ENCODE measurements at regions not wholly inside any gene's neighbourhood (a gene's known extent, or its start where the extent isn't known, plus 50 kb on each side); places are given as distances from the start of the nearest gene placed in this dataset.

DNA sequence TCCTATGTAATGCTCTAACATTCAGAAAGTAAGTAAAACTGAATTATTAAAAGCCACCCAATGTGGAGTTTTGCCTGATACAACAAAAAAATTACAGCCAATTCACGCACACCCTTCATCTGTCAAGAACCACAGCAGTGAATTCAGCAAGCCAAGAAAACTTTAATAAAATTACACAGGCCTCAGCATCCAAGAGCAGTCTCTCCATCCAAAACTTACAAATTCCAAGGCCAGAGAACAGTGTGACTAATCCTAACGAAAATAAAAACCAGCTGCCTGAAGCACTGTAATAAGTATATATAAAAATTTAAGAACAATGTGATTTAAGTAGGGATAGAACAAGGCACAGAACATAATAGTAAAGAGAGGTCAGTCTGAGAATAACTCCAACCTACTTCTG is 54.2 kb downstream of the SIX6 start:
- no peak overlapping the region for H3K9ac ChIP-seq (ENCODE audit: low read length)
- DNase-seq (ENCODE audit: low read depth) (peak; percentile 57), FAIRE-seq (no peak)
- no peak overlapping the region for H3K4me3 ChIP-seq (ENCODE audit: insufficient read depth, low read depth, low read length)
- no peaks in the 10 kb centered on the region for H3K79me2 ChIP-seq (ENCODE audit: insufficient read depth, low read length)
- no peaks in the 10 kb centered on the region for H4K20me1 ChIP-seq (ENCODE audit: insufficient read depth, low read length)
- no peaks in the 10 kb centered on the region for H3K27me3 ChIP-seq (ENCODE audit: insufficient read depth, low read length)
- Mint-ChIP-seq H3K36me3 (ENCODE audit: low read depth, unreplicated experiment) (no peaks in the 10 kb centered on the region), H3K27ac (ENCODE audit: unreplicated experiment) (no peak overlapping the region), H3K9me3 (ENCODE audit: unreplicated experiment) (no peaks in the 10 kb centered on the region), H3K4me1 (ENCODE audit: low read depth, unreplicated experiment) (no peaks in the 10 kb centered on the region), H3K27me3 (ENCODE audit: low read depth, unreplicated experiment) (no peaks in the 10 kb centered on the region), H3K4me3 (ENCODE audit: unreplicated experiment) (no peak overlapping the region)
- no peak for TF ChIP-seq EZH2 (IDR thresholded peaks at IDR 0.05; ENCODE audit: insufficient read depth, low read length)
- TF ChIP-seq, protein P1, sequence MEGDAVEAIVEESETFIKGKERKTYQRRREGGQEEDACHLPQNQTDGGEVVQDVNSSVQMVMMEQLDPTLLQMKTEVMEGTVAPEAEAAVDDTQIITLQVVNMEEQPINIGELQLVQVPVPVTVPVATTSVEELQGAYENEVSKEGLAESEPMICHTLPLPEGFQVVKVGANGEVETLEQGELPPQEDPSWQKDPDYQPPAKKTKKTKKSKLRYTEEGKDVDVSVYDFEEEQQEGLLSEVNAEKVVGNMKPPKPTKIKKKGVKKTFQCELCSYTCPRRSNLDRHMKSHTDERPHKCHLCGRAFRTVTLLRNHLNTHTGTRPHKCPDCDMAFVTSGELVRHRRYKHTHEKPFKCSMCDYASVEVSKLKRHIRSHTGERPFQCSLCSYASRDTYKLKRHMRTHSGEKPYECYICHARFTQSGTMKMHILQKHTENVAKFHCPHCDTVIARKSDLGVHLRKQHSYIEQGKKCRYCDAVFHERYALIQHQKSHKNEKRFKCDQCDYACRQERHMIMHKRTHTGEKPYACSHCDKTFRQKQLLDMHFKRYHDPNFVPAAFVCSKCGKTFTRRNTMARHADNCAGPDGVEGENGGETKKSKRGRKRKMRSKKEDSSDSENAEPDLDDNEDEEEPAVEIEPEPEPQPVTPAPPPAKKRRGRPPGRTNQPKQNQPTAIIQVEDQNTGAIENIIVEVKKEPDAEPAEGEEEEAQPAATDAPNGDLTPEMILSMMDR (IDR thresholded peaks at IDR 0.05; ENCODE audit: insufficient read depth, low read depth, low read length): no peak
- H3K36me3 ChIP-seq (ENCODE audit: insufficient read depth, low read length): no peaks in the 10 kb centered on the region
- no peaks in the 10 kb centered on the region for H3K9me3 ChIP-seq (ENCODE audit: insufficient read depth, low read depth, low read length)
- no peak overlapping the region for H2AFZ ChIP-seq (ENCODE audit: low read depth, low read length)
- no peak overlapping the region for H3K4me2 ChIP-seq (ENCODE audit: low read length)
- no peak overlapping the region for H3K27ac ChIP-seq (ENCODE audit: low read depth, low read length)
- H3K4me1 ChIP-seq (ENCODE audit: insufficient read depth, low read length): no peaks in the 10 kb centered on the region

DNA sequence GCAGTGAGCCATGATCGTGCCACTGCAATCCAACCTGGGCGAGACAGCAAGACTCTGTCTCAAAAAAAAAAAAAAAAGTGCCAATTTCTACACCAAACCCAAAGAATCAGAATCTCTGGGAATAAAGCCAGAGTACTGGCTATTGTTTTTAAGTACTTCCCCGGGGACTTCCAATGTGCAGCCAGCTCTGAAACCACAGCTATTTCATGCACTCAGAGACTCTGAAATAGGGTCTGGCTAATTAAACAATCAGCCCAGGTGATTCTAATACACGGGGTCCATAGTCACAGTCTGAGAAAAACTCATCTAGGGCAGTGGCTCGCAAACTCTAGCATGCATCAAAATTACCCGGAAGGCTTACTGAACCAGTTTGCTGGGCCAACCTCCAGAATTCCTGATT is 56.3 kb downstream of the SIX6 start:
- H3K27ac Mint-ChIP-seq (ENCODE audit: unreplicated experiment): no peak overlapping the region

DNA sequence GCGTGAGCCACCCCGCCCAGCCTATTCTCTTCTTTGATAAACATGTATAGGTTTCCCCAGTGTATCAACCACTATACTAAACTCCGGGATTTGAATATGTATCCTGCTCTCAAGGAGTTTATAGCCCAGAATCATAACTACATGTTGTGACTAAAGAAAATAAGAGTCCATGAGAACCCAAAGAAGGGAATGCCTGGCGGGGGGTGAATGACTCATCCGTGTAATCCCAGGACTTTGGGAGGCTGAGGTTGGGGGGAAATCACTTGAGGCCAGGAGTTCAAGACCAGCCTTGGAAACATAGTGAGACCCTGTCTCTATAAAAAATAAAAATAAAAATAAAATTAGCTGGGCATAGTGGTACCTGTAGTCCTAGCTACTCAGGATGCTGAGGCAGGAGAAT is 57.2 kb downstream of the SIX6 start:
- H3K36me3 Mint-ChIP-seq (ENCODE audit: low read depth, unreplicated experiment): no peaks in the 10 kb centered on the region
- DNase-seq (ENCODE audit: low read depth): no peak
- TF ChIP-seq, protein P1 (IDR thresholded peaks at IDR 0.05; ENCODE audit: insufficient read depth, low read depth, low read length): no peak
- no peak for TF ChIP-seq EZH2 (IDR thresholded peaks at IDR 0.05; ENCODE audit: insufficient read depth, low read length)
- Histone ChIP-seq H3K9ac (ENCODE audit: low read length) (no peak overlapping the region), H2AFZ (ENCODE audit: low read depth, low read length) (no peak overlapping the region), H3K9me3 (ENCODE audit: insufficient read depth, low read depth, low read length) (no peaks in the 10 kb centered on the region), H3K4me2 (ENCODE audit: low read length) (no peak overlapping the region), H3K4me3 (ENCODE audit: insufficient read depth, low read depth, low read length) (no peak overlapping the region), H3K36me3 (ENCODE audit: insufficient read depth, low read length) (no peaks in the 10 kb centered on the region), H3K79me2 (ENCODE audit: insufficient read depth, low read length) (no peaks in the 10 kb centered on the region), H3K27me3 (ENCODE audit: insufficient read depth, low read length) (no peaks in the 10 kb centered on the region), H3K4me1 (ENCODE audit: insufficient read depth, low read length) (no peaks in the 10 kb centered on the region), H3K27ac (ENCODE audit: low read depth, low read length) (no peak overlapping the region), H4K20me1 (ENCODE audit: insufficient read depth, low read length) (no peaks in the 10 kb centered on the region)
- H3K4me1 Mint-ChIP-seq (ENCODE audit: low read depth, unreplicated experiment): no peaks in the 10 kb centered on the region
- H3K9me3 Mint-ChIP-seq (ENCODE audit: unreplicated experiment): no peaks in the 10 kb centered on the region
- no peak overlapping the region for H3K4me3 Mint-ChIP-seq (ENCODE audit: unreplicated experiment)
- no peaks in the 10 kb centered on the region for H3K27me3 Mint-ChIP-seq (ENCODE audit: low read depth, unreplicated experiment)
- no peak for FAIRE-seq
- no peak overlapping the region for H3K27ac Mint-ChIP-seq (ENCODE audit: unreplicated experiment)

More for the DNA sequence above, 56.3 kb downstream of the SIX6 start:
- Histone ChIP-seq H3K4me3 (ENCODE audit: insufficient read depth, low read depth, low read length) (no peak overlapping the region), H2AFZ (ENCODE audit: low read depth, low read length) (no peak overlapping the region), H3K79me2 (ENCODE audit: insufficient read depth, low read length) (no peaks in the 10 kb centered on the region), H4K20me1 (ENCODE audit: insufficient read depth, low read length) (no peaks in the 10 kb centered on the region), H3K4me1 (ENCODE audit: insufficient read depth, low read length) (no peaks in the 10 kb centered on the region), H3K27me3 (ENCODE audit: insufficient read depth, low read length) (no peaks in the 10 kb centered on the region), H3K9ac (ENCODE audit: low read length) (no peak overlapping the region), H3K9me3 (ENCODE audit: insufficient read depth, low read depth, low read length) (no peaks in the 10 kb centered on the region), H3K4me2 (ENCODE audit: low read length) (no peak overlapping the region), H3K36me3 (ENCODE audit: insufficient read depth, low read length) (no peaks in the 10 kb centered on the region), H3K27ac (ENCODE audit: low read depth, low read length) (no peak overlapping the region)
- no peak overlapping the region for H3K4me3 Mint-ChIP-seq (ENCODE audit: unreplicated experiment)
- DNase-seq (ENCODE audit: low read depth) (peak; percentile 85), FAIRE-seq (no peak)
- no peak for TF ChIP-seq EZH2 (IDR thresholded peaks at IDR 0.05; ENCODE audit: insufficient read depth, low read length)
- TF ChIP-seq, protein P1 (IDR thresholded peaks at IDR 0.05; ENCODE audit: insufficient read depth, low read depth, low read length): no peak
- no peaks in the 10 kb centered on the region for H3K36me3 Mint-ChIP-seq (ENCODE audit: low read depth, unreplicated experiment)
- no peaks in the 10 kb centered on the region for H3K9me3 Mint-ChIP-seq (ENCODE audit: unreplicated experiment)
- no peaks in the 10 kb centered on the region for H3K27me3 Mint-ChIP-seq (ENCODE audit: low read depth, unreplicated experiment)
- H3K4me1 Mint-ChIP-seq (ENCODE audit: low read depth, unreplicated experiment): no peaks in the 10 kb centered on the region

All from astrocyte (in vitro differentiated cells and primary cell).